Vagina (tissue), 2 donors: ENCODE measurements at regions not wholly inside any gene's neighbourhood (a gene's known extent, or its start where the extent isn't known, plus 50 kb on each side); places are given as distances from the start of the nearest gene placed in this dataset.

Source experiments
- POLR2AphosphoS5 ChIP-seq, 2 donors: sonication (generic); formaldehyde crosslinking; IDR thresholded peaks; one replicate each; pipeline ENCODE4 v1.9.0; 2017; ENCODE audit warnings: antibody characterized with exemption in 2 of 2, mild to moderate bottlenecking in 2 of 2, low read depth in 1 of 2; ENCODE audit not compliant: insufficient read depth in 1 of 2
- TF ChIP-seq, protein P1 (sequence below), 3 experiments: fragments of 450-650 bp in 2 of 3; fragments of 200-600 bp in 1 of 3; sonication (generic) in 1 of 3; IDR thresholded peaks; one replicate each; pipeline ENCODE4 v1.5.1; 2017 to 2019; ENCODE audit warnings: antibody characterized with exemption in 3 of 3, mild to moderate bottlenecking in 2 of 3, moderate library complexity in 2 of 3

DNA sequence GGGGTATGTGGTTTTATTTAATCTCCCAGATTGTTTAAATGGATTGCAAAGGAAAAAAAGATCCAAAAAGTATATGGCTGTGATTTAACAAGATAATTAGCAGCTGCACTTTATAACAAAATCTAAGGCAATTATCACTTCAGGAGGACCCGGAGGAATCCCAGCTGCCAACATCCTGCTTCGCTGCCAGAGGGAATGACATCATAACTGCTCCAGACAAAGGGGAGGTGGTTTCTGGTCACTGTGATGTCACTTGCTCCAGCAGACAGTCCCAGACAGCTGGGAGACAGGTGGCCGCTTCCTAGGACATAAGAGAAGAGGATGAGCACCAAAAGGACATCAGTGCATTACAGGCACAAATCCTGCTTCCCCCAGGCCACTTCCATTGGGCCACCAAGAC, 371.0 kb downstream of the BCOR start:
- TF ChIP-seq POLR2AphosphoS5 (IDR thresholded peaks at IDR 0.05; ENCODE audit: insufficient read depth in 1 of 2, low read depth in 1 of 2): no peak
- TF ChIP-seq, protein P1, sequence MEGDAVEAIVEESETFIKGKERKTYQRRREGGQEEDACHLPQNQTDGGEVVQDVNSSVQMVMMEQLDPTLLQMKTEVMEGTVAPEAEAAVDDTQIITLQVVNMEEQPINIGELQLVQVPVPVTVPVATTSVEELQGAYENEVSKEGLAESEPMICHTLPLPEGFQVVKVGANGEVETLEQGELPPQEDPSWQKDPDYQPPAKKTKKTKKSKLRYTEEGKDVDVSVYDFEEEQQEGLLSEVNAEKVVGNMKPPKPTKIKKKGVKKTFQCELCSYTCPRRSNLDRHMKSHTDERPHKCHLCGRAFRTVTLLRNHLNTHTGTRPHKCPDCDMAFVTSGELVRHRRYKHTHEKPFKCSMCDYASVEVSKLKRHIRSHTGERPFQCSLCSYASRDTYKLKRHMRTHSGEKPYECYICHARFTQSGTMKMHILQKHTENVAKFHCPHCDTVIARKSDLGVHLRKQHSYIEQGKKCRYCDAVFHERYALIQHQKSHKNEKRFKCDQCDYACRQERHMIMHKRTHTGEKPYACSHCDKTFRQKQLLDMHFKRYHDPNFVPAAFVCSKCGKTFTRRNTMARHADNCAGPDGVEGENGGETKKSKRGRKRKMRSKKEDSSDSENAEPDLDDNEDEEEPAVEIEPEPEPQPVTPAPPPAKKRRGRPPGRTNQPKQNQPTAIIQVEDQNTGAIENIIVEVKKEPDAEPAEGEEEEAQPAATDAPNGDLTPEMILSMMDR (IDR thresholded peaks at IDR 0.05): no peak
